RPMI8226 (cell line): ENCODE measurements at regions not wholly inside any gene's neighbourhood (a gene's known extent, or its start where the extent isn't known, plus 50 kb on each side); places are given as distances from the start of the nearest gene placed in this dataset.
"Not testable (repeated sequence)": the region's sequence is repeated elsewhere in the genome, so short reads cannot be mapped to it uniquely, and the experiment has no call there.

Experiments
- DNase-seq: peaks from one replicate; pipeline ENCODE4 v3.0.0-alpha.2; 2015

- DNase-seq: no peak
These were observed 70.0 kb downstream of the KCTD15 start for GRCh38 chr19:33866696-33867095.

- no peak for DNase-seq
These were observed 71.5 kb downstream of the KCTD15 start for GRCh38 chr19:33868076-33868735.

GRCh38 chr19:33868788-33869412, 72.2 kb downstream of the KCTD15 start:
- no peak for DNase-seq

DNA sequence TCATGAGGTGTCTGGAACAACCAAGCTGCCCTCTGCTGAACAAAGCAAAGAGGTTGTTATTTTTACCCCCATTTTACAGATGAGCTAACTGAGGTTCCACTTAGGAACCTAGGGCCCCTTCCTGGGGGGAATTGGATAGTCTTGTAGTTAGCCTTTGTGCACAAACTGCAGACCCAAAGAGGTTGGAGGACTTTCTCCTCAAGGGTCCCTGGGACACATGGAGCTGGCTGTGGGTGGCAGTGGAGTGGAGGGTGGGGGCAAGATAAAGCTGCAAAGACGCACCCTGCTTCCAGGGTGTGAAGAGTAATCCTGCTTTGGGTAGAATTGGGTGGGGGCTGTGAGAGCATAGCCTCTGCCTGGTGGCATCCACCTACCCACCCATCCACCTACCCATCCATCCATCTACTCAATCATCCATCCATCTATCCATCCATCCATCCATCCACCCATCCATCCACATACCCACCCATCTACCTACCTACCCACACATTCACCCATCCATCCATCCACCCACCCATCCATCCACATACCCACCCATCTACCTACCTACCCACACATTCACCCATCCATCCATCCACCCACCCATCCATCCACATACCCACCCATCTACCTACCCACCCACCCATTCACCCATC, 73.7 kb downstream of the KCTD15 start:
- DNase-seq: not testable (repeated sequence)

DNA sequence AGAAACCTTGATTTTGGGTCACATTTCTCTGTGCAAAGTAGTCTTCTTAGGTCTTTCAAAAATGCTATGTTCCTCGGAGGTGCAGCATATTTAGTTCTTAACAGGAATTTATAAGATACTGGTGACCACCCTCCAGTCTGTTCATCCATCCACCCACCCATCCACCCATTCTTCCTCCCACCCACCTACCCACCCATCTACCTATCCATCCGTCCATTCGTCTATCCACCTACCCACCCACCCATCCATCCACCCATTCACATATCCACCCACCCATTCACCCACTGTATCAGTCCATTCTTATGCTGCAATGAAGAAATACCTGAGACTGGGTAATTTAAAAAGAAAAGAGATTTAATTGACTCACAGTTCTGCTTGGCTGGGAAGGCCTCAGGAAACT, 74.9 kb downstream of the KCTD15 start:
- no peak for DNase-seq

DNA sequence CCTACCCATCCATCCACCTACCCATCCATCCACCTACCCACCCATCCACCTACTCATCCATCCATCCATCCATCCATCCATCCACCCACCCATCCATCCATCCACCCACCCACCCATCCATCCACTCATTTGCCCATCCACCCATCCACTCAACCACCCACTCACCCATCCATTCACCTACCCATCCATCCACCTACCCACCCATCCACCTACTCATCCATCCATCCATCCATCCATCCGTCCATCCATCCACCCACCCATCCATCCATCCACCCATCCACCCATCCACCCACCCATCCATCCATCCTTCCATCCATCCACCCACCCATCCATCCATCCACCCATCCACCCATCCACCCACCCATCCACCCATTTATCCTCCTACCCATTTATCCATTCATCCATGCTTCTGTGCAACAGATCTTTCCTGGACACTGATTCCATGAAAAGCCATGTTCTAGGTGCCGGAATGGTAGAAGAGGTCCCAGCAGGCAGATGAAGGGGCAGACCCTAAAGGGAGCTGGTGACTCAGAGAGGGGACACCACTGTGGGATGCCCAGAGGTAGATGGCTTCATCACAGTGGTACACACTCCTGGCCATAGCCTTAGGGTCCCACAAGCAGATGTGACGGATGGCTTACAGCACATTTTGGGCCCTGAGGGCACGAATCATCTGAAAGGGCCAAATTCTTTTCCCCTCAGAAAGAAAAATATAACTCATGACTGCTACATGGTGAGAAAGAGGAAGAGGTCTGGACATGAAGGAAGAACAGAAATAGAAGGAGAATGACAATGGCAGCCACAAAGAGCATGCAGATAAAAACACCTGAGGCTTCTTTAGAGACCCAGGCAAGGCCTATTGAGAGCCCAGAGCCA, 76.0 kb downstream of the KCTD15 start:
- no peak for DNase-seq

GRCh38 chr19:33875071-33875470, 78.4 kb downstream of the KCTD15 start:
- no peak for DNase-seq

GRCh38 chr19:33876192-33876591, 79.5 kb downstream of the KCTD15 start:
- no peak for DNase-seq

DNA sequence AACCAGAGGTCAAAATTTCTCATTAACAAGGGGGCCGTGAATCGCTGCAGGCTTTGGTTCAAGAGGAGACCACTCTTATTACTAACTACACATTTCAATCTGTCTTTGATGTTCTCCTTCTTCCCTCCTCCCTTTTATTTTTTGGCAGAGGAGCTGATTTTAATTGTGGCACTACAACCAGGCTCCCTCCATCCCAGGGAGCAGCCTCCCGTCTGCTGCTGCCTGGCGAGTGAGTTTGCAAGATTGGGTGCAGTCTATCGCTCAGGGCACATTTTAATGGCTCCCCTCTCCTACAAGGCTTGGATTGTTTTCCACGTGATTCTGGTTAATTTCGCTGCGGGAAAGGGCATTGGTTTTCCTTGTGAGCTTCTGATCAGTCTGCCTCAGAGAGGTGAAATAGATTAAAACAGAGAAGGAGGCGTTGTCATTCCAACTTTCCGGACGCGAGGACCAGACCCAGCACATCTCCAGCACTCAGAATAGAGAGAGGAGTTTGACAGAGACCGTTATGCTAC, 81.4 kb downstream of the KCTD15 start:
- DNase-seq: no peak

DNA sequence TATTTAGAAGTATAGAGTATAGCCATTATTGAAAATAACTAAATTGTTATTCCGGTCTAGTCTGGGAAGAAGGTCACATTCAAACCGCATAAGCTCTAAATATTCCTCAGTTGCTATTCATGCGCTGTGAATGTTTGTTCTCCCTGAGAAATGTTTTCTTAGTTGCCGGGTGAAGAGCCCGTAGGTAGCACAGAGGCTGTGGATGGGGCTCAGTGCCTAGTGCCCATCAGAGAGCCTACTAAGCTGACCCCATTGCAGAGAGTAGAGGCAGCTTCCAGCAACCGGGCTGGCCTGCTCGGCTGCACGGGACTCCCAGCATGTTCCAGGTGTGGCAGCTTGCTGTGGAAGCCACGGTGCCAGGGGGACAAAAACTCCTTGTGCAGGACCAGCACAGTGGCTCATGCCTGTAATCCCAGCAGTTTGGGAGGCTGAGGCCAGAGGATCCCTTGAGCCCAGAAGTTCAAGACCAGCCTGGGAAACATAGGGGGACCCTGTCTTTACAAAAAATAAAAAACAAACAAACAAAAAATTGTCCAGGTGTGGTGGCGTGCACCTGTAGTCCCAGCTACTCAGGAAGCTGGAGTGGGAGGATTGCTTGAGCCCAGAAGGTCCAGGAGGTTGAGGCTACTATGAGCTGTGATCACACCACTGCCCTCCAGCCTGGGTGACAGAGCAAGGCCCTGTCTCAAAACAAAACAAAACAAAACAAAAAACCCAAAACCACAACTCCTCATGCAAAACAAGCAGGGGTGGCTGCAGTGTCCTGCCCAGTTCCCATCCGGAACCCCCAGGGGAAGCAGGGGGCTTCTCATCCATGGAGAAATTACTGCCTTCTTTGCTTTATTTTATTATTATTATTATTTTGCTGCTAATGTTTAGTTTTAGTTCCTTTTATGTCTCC, 82.5 kb downstream of the KCTD15 start:
- no peak for DNase-seq

DNA sequence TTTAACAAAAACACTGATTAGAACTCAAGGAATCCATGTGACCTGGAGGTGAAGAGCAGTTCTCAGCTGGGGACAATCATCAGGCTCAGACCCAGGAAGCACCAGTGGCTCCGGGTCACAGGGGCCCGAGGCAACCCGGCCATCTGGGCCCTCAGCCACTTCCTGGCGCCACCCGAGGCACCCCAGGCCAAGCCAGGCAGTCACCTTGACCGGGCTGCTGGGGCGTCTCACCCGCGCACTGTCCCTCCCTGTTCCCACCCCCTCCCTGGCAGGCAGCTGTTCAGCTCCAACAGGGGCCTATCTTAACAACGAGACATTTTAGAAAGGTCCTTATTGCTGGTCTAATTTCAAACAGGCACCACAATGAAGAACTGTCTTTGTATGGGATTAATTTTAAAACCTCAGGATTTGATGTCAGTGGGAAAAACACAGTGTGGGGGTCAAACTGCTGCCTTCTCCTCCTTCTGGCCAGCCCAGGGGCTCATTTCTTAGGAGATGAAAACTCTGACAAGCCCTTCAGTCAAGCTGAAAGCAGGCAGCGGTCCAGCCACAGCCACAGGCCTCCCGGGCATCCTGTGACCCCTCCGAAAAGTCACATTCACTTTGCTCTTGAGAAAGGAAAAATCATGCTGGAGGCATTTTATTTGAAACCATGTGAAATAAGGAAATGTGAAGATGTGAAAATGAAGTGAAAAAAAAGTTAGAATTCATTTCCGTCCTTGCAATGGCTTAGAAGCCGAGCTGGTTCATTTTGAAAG, 83.3 kb downstream of the KCTD15 start:
- no peak for DNase-seq

DNA sequence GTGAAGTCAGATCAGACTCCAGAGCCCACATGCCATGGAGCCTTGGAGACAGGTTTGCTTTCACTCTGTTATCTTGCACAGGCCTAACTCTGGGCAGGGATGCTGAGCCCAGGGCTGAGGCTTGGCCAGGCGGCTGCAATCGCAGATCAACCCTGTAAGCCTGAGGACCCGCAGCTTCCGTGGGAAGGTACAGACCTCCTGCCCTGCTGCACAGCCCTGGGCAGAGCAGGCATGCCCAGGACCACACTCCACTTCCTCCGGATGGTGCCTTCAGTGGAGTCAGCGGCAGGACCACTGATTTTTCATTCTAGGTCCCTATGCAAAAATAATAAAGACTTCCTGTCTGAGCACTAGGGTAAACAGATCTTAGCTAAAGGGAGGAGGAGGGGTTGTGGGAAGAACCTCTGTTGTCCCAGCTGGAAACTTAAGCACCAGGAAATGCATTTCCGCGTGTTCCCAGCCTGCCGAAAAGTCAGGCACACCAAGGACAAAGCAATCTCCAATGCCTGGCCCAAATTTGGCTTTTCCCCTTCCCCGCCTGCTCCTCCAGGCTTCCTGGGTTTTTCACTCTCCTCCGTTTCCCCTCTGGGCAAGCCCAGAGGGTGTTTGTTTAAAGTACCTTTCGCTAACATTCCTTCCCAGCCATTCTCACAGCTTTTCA, 87.3 kb downstream of the KCTD15 start:
- DNase-seq: no peak

GRCh38 chr19:33885236-33885635, 88.6 kb downstream of the KCTD15 start:
- DNase-seq: no peak

GRCh38 chr19:33887891-33888290, 91.2 kb downstream of the KCTD15 start:
- DNase-seq: no peak

GRCh38 chr19:33888665-33889064, 92.0 kb downstream of the KCTD15 start:
- DNase-seq: no peak

GRCh38 chr19:33890569-33890968, 93.9 kb downstream of the KCTD15 start:
- DNase-seq: no peak

DNA sequence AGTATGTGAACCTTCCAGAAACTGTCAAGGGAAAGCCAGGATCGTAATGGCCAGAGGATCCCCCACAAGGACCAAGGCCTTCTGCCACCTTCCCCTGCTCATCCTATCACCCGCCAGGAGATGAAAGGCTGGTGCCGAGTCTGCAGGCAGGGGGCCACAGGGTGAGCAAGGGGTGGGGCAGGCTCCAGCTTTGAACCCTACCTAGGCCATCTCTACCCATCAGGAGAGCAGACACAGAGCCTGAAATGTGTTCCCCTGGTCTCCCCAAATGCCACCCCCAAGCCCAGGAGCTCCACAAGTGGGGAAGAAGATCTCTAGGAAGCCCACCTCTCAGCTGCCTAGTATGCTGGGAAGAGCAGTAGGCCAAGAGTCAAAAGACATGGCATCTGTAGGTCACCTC, 95.1 kb downstream of the KCTD15 start:
- no peak for DNase-seq

GRCh38 chr19:33894787-33895186, 98.1 kb downstream of the KCTD15 start:
- DNase-seq: no peak

GRCh38 chr19:33895366-33895765, 98.7 kb downstream of the KCTD15 start:
- DNase-seq: no peak

DNA sequence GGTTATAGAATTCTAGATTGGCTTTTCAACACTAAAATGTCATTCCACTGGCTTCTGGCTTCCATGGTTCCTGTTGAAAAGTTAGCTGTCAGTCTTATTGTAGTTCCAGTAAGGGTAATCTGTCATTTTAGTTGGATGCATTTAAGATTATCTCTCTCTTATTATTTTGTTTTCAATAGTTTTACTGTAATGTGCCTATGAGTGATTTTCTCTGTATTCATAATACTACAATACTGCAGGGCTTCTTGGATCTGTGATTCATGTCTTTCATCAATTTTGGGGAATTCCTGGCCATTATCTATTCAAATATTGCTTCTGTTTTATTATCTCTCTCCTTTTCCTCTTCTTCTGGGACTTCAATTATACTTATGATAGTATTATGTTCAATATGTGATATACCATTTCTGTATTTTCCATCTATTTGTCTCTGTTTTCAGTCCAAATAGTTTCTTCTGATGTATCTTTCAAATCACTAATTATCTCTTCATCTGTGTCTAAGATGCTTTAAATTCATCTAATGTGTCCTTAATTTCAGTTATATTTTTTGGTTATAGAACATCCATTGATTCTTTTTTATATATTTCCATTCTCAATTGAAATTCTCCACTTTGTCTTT, 101.5 kb downstream of the KCTD15 start:
- no peak for DNase-seq
